BE2C (cell line): ENCODE measurements at regions not wholly inside any gene's neighbourhood (a gene's known extent, or its start where the extent isn't known, plus 50 kb on each side); places are given as distances from the start of the nearest gene placed in this dataset.

Source experiments
- DNase-seq: peaks from one replicate; pipeline ENCODE4 v3.0.0-alpha.2; 2020
- H3K27me3 ChIP-seq: fragments of 250-450 bp; sonication (Bioruptor Pico); 2 replicates; pipeline ENCODE4 v1.5.1; 2020; ENCODE audit warnings: mild to moderate bottlenecking
- H3K36me3 ChIP-seq: fragments of 250-450 bp; sonication (Bioruptor Pico); 2 replicates; pipeline ENCODE4 v1.5.1; 2020; ENCODE audit warnings: mild to moderate bottlenecking
- H3K4me1 ChIP-seq: fragments of 250-450 bp; sonication (Bioruptor Pico); 2 replicates; pipeline ENCODE4 v1.5.1; 2020
- H3K4me3 ChIP-seq: 2 replicates; pipeline ENCODE4 v1.5.1; 2011; ENCODE audit warnings: low read depth, low read length
- H3K9me3 ChIP-seq: fragments of 250-450 bp; sonication (Bioruptor Pico); 2 replicates; pipeline ENCODE4 v1.5.1; 2020
- TF ChIP-seq, protein P1 (sequence below): IDR thresholded peaks from 2 replicates; pipeline ENCODE4 v1.5.1; 2012; ENCODE audit warnings: mild to moderate bottlenecking, low read depth, low read length

DNA sequence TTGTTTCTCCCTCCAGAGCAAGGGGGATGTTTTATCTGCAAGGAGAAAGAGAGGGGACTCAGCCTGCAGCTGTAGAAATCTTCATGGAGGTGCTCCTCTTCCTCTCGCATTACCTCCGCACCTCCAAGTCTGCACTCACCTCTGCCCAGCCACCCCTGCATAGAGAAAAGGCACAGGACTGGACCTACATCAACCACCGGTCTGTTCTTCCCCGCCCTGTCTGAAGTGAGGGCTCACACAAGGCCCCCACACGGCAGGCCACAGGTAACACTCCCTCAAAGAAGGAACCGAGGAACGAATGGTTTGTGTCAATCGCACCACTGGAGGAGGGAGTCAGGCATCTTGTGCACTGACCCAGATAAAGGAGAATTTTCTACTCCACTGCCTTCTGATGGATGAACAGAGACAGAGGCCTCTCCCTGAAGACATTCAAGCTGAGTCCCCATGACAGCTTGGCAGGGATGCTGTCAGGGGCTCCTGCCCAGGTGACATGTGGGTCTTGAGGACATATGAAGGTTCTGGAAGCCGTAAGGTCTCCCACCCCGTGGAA lies 260.3 kb downstream of the XXYLT1 start:
- DNase-seq: no peak
- no peaks in the 10 kb centered on the region for H3K27me3 ChIP-seq

DNA sequence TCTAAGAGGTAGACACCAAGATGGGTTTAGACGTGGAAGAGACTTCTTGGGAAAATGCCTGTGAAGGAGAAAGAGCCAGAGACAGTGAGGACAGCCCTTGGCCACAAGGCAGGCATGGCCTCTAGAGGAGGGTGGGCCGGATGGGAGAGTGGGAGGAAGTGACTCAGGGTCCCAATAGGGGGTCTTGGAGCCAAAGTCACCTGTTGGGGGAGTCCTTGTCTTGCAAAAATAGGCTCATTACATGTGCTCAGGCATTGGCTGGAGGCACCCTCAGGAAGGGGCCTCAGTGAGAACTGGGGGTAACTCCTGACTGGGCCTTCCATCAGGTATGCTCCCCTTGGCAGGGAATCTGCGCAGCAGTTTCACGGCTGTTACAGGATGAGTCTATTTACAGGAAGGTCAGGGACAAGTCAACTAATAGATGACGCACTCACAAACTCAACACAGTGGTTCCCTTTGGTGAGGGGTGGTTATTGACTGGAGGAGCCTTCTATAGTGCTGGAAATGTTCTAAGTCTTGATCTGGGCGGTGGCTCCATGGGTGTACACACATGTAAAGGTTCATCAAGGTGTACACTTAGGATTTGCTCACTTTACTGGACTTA lies 259.6 kb downstream of the XXYLT1 start:
- Histone ChIP-seq H3K36me3 (no peaks in the 10 kb centered on the region), H3K4me3 (no peak overlapping the region), H3K27me3 (no peaks in the 10 kb centered on the region), H3K4me1 (peaks cover 25% of the 10 kb centered on the region), H3K9me3 (no peaks in the 10 kb centered on the region)
- TF ChIP-seq, protein P1, sequence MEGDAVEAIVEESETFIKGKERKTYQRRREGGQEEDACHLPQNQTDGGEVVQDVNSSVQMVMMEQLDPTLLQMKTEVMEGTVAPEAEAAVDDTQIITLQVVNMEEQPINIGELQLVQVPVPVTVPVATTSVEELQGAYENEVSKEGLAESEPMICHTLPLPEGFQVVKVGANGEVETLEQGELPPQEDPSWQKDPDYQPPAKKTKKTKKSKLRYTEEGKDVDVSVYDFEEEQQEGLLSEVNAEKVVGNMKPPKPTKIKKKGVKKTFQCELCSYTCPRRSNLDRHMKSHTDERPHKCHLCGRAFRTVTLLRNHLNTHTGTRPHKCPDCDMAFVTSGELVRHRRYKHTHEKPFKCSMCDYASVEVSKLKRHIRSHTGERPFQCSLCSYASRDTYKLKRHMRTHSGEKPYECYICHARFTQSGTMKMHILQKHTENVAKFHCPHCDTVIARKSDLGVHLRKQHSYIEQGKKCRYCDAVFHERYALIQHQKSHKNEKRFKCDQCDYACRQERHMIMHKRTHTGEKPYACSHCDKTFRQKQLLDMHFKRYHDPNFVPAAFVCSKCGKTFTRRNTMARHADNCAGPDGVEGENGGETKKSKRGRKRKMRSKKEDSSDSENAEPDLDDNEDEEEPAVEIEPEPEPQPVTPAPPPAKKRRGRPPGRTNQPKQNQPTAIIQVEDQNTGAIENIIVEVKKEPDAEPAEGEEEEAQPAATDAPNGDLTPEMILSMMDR: no peak
- no peak for DNase-seq

More for the DNA sequence above, 260.3 kb downstream of the XXYLT1 start:
- Histone ChIP-seq H3K9me3 (no peaks in the 10 kb centered on the region), H3K4me3 (no peak overlapping the region), H3K4me1 (peaks cover 25% of the 10 kb centered on the region), H3K36me3 (no peaks in the 10 kb centered on the region)
- TF ChIP-seq, protein P1: no peak

DNA sequence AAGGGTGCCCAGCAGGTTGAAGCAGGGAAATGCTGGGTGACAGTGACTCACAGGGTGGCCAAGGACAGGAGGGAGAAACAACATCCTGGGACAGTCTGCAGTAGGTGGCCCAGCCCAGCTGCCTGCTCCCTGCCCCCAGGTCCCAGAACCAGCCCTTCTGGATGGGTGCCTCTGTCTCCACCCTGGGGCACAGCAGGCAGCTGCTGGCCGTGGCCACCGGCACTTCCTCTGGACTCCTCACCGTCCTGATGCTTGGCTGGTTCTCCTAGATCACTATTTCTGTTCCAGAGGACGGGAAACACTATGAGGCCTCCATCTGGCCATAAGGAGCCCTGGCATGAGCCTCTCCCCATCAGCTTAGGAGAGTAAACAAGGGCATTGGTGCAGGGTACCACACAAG lies 258.9 kb downstream of the XXYLT1 start:
- peaks cover 25% of the 10 kb centered on the region for H3K4me1 ChIP-seq
- no peaks in the 10 kb centered on the region for H3K36me3 ChIP-seq
- no peaks in the 10 kb centered on the region for H3K9me3 ChIP-seq
- H3K4me3 ChIP-seq: no peak overlapping the region
- no peak for DNase-seq
- no peaks in the 10 kb centered on the region for H3K27me3 ChIP-seq
- TF ChIP-seq, protein P1: no peak

DNA sequence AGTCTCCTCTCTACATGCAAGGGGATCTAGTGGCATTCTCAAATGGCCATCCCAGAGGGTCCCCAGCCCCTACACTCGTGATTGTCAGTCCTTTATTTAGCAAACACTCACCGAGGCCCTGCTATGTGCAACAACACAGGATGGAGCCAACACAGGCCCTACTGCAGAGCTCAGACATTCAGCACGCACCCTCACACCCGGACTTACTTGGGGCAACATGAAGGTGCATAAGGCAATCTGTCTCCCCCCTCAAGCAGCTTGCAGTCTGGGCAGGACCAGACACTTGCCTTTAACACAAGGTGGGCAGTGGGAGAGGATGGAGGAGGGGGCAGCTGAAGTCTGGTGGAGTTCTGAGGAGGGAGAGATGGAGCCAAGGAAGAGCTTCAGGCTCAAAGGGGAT lies 258.4 kb downstream of the XXYLT1 start:
- no peaks in the 10 kb centered on the region for H3K36me3 ChIP-seq
- no peaks in the 10 kb centered on the region for H3K9me3 ChIP-seq
- TF ChIP-seq, protein P1: no peak
- H3K27me3 ChIP-seq: no peaks in the 10 kb centered on the region
- H3K4me3 ChIP-seq: no peak overlapping the region
- DNase-seq: no peak
- H3K4me1 ChIP-seq: peaks cover 25% of the 10 kb centered on the region

DNA sequence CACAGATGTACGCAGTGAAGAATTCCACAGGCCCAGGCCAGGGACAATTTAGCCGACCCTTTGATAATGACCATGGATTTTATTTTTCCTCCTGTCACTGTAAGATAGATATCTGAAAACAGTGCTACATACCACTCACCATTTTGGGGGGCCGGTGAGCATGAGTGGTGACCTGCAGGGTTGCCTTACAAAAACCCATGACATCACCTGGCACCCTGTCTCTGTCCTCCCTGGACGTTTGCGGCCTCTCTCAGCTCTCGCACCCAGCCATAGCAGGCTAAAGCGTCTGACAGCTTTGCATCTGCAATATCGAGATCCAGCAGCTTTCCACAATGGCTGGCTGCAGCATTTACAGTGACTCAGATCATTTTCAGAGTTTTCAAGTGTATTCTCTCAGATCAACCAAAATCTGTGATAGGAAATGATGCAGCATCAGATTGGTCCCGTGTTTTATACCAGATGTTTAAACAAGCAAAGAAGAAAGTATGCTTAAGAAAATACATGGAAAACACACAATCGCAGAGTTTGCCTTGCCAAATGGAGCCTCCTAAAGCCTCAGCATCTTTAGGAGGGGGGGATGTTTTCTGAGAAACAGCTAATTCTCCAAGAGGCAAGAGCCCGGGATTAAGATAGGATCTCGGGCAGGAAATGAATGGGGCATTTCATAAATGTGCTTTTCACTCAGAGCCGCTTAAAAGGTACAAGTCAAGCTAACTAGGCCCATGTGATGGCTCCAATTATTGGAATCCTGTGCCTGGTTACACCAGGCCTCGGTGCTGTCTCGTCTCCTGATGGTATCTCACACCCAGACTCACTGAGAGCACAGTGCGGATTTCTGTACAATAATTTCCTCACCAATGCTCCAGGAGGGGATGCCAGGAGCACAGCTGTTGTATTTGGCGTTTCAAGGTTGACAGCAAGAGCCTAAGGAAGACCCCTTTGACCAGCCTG lies 257.3 kb downstream of the XXYLT1 start:
- DNase-seq: peak; percentile 83
- Histone ChIP-seq H3K4me1 (peaks cover 22% of the 10 kb centered on the region), H3K4me3 (no peak overlapping the region), H3K36me3 (no peaks in the 10 kb centered on the region), H3K9me3 (no peaks in the 10 kb centered on the region), H3K27me3 (no peaks in the 10 kb centered on the region)
- TF ChIP-seq, protein P1: 0 out of 2 replicates have a peak, but pooled peaks have one; percentile 4
